ENCODE measurements at regions not wholly inside any gene's neighbourhood (a gene's known extent, or its start where the extent isn't known, plus 50 kb on each side); places are given as distances from the start of the nearest gene placed in this dataset.

DNA sequence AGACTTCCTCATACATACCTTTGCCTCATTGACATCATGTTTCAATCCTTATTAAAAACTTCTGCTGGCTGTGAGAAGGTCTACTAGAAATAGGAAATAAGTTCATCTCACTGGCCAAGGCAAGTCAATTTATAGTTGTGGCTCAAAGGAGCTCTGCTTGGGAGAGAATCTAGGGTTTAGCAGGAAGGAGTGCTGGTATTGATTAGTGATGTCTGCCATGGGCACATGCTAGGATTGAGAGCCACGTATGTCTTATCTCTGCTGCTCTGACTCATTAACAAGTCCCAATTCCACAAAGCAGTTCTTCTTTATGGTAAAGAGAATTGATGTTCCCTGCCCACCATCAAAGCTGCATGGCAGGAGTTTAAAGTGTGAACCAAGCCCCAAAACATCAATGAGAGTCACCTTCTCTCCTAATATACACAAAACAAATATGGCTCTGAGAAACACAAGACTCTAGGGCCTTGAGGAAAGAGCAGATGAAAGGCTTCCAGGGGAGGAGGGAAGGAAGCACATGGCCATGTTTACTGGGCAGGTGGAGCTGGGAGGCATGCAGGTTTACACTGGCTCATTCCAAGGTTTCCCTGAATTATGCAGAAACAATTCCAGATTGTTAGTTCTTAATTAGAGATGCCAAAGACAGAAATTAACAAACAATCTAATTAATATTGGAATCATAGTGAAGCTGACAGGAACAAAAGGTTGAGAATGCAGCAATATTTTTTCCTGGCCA, 931.9 kb upstream of the TMEM132C start:
- TF ChIP-seq NRF1 (IDR thresholded peaks at IDR 0.05; ENCODE audit: low read depth, low read length) (no peak), POLR2A (IDR thresholded peaks at IDR 0.05; ENCODE audit: control extremely low read depth in 1 of 2, low read depth in 2 of 2, low read length in 2 of 2) (no peak), EGR1 (IDR thresholded peaks at IDR 0.05; ENCODE audit: borderline replicate concordance, low read depth, low read length) (no peak), CBX8 (IDR thresholded peaks at IDR 0.05; ENCODE audit: borderline replicate concordance, low read depth, low read length) (no peak), POLR2AphosphoS5 (IDR thresholded peaks at IDR 0.05; ENCODE audit: low read depth, low read length) (no peak), CEBPB (IDR thresholded peaks at IDR 0.05; ENCODE audit: low read depth, low read length) (no peak)
- TF ChIP-seq, protein P1, sequence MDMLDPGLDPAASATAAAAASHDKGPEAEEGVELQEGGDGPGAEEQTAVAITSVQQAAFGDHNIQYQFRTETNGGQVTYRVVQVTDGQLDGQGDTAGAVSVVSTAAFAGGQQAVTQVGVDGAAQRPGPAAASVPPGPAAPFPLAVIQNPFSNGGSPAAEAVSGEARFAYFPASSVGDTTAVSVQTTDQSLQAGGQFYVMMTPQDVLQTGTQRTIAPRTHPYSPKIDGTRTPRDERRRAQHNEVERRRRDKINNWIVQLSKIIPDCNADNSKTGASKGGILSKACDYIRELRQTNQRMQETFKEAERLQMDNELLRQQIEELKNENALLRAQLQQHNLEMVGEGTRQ (IDR thresholded peaks at IDR 0.05; ENCODE audit: low read length) = no peak
- TF ChIP-seq, protein P2, sequence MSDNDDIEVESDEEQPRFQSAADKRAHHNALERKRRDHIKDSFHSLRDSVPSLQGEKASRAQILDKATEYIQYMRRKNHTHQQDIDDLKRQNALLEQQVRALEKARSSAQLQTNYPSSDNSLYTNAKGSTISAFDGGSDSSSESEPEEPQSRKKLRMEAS (IDR thresholded peaks at IDR 0.05) = no peak
- TF ChIP-seq, protein P3, sequence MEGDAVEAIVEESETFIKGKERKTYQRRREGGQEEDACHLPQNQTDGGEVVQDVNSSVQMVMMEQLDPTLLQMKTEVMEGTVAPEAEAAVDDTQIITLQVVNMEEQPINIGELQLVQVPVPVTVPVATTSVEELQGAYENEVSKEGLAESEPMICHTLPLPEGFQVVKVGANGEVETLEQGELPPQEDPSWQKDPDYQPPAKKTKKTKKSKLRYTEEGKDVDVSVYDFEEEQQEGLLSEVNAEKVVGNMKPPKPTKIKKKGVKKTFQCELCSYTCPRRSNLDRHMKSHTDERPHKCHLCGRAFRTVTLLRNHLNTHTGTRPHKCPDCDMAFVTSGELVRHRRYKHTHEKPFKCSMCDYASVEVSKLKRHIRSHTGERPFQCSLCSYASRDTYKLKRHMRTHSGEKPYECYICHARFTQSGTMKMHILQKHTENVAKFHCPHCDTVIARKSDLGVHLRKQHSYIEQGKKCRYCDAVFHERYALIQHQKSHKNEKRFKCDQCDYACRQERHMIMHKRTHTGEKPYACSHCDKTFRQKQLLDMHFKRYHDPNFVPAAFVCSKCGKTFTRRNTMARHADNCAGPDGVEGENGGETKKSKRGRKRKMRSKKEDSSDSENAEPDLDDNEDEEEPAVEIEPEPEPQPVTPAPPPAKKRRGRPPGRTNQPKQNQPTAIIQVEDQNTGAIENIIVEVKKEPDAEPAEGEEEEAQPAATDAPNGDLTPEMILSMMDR (IDR thresholded peaks at IDR 0.05; ENCODE audit: control extremely low read depth in 1 of 3, insufficient read depth in 1 of 3, low read depth in 1 of 3, low read length in 3 of 3) = no peak
